ENCODE measurements at regions not wholly inside any gene's neighbourhood (a gene's known extent, or its start where the extent isn't known, plus 50 kb on each side); places are given as distances from the start of the nearest gene placed in this dataset.

DNA sequence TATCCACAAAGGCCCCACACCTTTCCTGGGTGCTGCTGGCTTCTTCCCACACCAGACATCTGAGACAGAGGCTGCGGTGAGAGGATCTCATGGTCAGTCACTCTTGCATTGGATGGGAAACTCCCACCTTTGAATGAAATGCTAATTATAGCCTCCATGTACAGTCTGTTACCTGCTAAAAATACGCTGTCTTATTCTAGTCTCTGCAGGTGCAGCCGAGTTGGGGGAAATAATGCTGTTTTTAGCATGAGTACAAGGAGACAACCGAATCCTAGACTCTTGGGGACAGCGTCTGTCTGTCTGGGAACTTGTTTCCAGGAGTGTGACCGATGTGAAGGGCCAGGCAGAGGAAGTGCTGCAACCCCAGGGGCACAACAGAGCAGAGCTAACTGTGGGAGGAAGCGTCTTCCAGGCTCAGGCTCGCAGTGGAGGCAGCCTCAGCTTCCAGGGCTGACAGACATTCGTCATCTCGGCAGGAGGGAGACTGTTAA lies 286.2 kb downstream of the PREX1 start:
- TF ChIP-seq, protein P1, sequence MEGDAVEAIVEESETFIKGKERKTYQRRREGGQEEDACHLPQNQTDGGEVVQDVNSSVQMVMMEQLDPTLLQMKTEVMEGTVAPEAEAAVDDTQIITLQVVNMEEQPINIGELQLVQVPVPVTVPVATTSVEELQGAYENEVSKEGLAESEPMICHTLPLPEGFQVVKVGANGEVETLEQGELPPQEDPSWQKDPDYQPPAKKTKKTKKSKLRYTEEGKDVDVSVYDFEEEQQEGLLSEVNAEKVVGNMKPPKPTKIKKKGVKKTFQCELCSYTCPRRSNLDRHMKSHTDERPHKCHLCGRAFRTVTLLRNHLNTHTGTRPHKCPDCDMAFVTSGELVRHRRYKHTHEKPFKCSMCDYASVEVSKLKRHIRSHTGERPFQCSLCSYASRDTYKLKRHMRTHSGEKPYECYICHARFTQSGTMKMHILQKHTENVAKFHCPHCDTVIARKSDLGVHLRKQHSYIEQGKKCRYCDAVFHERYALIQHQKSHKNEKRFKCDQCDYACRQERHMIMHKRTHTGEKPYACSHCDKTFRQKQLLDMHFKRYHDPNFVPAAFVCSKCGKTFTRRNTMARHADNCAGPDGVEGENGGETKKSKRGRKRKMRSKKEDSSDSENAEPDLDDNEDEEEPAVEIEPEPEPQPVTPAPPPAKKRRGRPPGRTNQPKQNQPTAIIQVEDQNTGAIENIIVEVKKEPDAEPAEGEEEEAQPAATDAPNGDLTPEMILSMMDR (IDR thresholded peaks at IDR 0.05), result no peak

DNA sequence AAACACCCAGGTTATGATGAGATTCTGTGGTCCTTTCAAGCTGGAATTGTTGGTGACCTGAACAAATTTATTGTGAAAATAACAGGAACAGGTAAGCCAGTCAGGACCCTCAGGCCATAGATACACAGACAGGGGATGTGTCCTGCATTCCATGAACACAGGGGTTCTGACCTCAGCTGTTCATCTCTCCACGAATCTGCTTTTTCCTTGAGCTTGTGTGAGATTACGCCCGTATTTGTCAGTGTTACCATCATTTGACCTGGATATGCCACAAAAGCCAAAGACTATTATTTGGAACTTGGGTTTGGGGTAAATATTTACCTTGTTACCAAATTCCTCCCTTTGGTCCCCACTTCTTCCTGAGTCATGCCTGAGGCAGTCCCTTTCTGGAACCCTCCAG lies 288.9 kb downstream of the PREX1 start:
- TF ChIP-seq, protein P1 (IDR thresholded peaks at IDR 0.05), result no peak

DNA sequence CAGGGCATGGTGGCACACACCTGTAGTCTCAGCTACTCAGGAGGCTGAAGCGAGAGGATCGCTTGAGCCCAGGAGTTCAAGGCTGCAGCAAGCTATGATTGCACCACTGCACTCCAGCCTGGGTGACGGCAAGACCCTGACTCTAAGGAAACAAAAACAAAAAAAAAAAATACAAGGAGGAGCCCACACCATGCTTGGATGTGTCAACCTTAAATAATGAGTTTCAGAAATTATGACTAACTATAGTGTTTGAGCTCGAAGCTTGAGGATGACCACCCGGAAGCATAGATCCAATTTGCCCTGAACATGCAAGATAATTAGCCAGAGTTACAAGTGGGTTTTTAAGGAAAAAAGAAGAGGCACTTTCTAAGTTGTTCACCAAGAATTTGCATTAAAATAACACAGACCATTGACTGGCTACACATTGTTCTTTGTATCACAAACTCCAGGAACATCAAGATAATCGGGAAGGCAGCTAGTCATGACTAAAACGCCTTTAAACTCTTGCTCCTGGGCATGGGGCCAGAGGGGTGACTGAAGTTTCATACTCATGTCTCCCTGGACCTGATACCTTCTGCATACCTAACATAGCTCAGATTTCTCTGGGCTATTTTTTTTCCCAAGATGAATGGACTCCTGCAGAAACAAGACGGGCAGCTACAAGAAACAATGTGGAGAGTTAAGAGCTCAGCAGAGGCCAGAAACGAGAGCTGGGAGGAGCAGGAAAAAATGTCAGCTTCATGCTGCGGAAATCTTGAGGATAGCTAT lies 289.6 kb downstream of the PREX1 start:
- TF ChIP-seq, protein P1 (IDR thresholded peaks at IDR 0.05), result no peak

DNA sequence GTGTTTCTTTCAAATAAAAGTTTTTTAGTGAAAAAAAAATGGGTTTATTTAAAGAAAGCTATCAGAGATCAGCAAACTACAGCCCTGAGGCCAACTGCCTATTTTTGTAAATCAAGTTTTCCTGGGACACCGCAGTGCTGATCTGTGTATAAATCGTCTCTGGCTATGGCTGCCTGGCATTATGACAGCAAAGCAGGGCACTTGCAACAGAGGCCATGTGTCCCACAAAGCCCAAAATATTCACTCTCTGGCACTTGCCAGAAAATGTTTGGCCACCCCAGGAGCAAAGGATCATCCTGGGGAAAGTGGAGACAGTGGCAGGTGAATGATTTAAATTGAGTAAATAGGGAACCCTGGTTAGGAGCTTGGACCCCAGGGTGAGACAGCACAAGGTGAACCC lies 291.6 kb downstream of the PREX1 start:
- TF ChIP-seq, protein P1 (IDR thresholded peaks at IDR 0.05), result no peak

DNA sequence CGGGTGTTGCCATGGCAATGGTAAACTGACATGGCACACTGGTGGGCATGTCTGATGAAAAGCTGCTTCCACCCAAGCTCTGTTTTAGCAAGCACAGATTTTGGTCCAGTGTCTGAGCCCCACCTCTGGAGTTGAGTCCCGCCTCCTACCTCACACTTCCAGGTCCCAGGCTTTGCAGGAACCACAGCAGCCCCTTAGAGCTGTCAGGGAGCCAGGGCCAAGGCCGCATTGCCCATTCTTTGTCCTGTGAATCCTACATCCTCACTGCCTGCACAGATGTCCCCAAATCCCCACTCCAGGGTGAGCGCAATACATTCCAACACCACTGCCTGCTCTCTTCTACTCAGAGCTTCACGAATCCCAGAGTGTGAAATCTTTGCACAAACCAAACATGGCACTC lies 292.2 kb downstream of the PREX1 start:
- TF ChIP-seq, protein P1 (IDR thresholded peaks at IDR 0.05), result no peak

DNA sequence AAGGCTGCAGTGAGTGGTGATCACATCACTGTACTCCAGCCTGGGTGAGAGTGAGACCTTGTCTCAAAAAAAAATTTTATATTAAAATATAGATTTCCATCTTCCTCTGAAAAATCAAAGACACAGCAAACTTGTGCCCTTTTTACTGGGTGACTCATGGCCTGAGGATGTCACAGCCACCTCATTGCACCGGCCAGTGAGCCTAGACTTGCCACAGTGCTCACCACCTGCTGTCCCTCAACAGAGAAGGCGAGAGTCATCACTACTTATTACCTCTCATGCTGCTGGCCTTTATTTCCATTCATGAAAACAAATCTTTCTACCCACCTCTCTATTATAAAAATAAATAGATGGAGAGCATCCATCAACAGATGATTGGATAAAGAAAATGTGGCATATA lies 295.8 kb downstream of the PREX1 start:
- TF ChIP-seq, protein P1 (IDR thresholded peaks at IDR 0.05), result no peak

DNA sequence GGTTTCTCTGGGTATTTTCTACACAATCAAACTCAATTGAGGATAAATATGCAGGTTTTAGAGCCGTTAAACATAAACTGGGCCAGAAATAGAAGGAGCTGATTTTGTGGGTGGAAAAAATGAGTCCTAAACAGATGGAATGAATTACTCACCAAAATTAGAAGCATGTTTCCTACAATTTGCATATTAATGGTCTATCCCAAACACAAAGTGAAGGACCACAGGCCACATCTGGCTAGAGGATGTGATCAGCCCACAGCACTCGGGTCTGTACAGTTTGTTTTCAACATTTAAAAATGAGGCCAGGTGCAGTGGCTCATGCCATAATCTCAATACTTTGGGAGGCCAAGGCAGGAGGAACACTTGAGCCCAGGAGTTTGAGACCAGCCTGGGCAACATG lies 296.3 kb downstream of the PREX1 start:
- TF ChIP-seq, protein P1 (IDR thresholded peaks at IDR 0.05), result no peak
